Erythroblast (primary cell): ENCODE measurements at regions not wholly inside any gene's neighbourhood (a gene's known extent, or its start where the extent isn't known, plus 50 kb on each side); places are given as distances from the start of the nearest gene placed in this dataset.

Experiments used
- DNase-seq, 2 experiments: peaks; one replicate each; lab custom pipeline; 2025; lab: John Stamatoyannopoulos, UW
- GATA1 ChIP-seq: IDR thresholded peaks from 2 replicates; pipeline ENCODE4 v1.6.1; 2011; ENCODE audit warnings: low read depth, mild to moderate bottlenecking, control low read depth, low read length, moderate library complexity
- POLR2A ChIP-seq: IDR thresholded peaks from 2 replicates; pipeline ENCODE4 v1.6.1; 2011; ENCODE audit warnings: mild to moderate bottlenecking, low read length

- no peak for DNase-seq
- TF ChIP-seq POLR2A (no peak), GATA1 (no peak)
Measured at GRCh38 chr2:240226672-240227537, 86.4 kb upstream of the OTOS start.

- TF ChIP-seq POLR2A: no peak
- TF ChIP-seq GATA1: no peak
- no peak for DNase-seq
Measured at GRCh38 chr2:240227538-240228428, 87.3 kb upstream of the OTOS start.

- DNase-seq: no peak
- no peak for TF ChIP-seq POLR2A
- TF ChIP-seq GATA1: no peak
Measured at GRCh38 chr2:240229005-240229404, 88.5 kb upstream of the OTOS start.

- no peak for DNase-seq
- TF ChIP-seq GATA1 (no peak), POLR2A (no peak)
Measured at GRCh38 chr2:240229603-240230235, 89.3 kb upstream of the OTOS start.

- DNase-seq: no peak
- no peak for TF ChIP-seq GATA1
- no peak for TF ChIP-seq POLR2A
Measured at GRCh38 chr2:240230291-240230931, 90.0 kb upstream of the OTOS start.

- TF ChIP-seq GATA1 (no peak), POLR2A (no peak)
- DNase-seq: no peak
Measured at GRCh38 chr2:240231838-240232244, 91.4 kb upstream of the OTOS start.

- no peak for DNase-seq
- TF ChIP-seq POLR2A (no peak), GATA1 (no peak)
Measured at GRCh38 chr2:240232264-240232915, 91.9 kb upstream of the OTOS start.

GRCh38 chr2:240232961-240233884, 92.8 kb upstream of the OTOS start:
- DNase-seq: peak; percentile 67 to 74
- no peak for TF ChIP-seq GATA1
- TF ChIP-seq POLR2A: no peak

- no peak for DNase-seq
Measured at GRCh38 chr2:240233885-240234502, 93.5 kb upstream of the OTOS start.

GRCh38 chr2:240234503-240234951, 94.1 kb upstream of the OTOS start:
- no peak for DNase-seq
- TF ChIP-seq GATA1 (no peak), POLR2A (no peak)

More at GRCh38 chr2:240233885-240234502, 93.5 kb upstream of the OTOS start:
- no peak for TF ChIP-seq GATA1
- no peak for TF ChIP-seq POLR2A

- DNase-seq: no peak
Measured at GRCh38 chr2:240235149-240235803, 94.8 kb upstream of the OTOS start.

More at GRCh38 chr2:240235149-240235803, 94.8 kb upstream of the OTOS start:
- TF ChIP-seq POLR2A (no peak), GATA1 (no peak)
